ENCODE measurements at regions not wholly inside any gene's neighbourhood (a gene's known extent, or its start where the extent isn't known, plus 50 kb on each side); places are given as distances from the start of the nearest gene placed in this dataset.

DNA sequence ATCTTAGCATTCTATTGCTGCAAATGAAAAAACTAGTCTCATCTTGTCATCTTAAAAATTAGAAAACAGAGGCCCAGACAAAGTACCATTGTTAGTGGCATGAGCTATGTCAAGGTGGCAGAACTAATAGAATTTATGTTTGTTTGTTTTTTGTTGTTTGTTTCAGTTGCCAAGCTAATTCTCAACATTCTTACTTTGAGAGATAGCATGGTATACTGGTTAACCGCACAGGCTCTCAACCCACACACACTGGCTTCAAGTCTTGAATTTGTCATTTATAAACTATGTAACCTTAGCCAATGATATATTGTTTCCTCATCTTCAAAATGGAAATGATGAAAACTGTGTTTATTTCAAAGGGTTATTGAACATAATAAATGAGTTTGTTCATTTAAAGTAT lies 367.6 kb upstream of the PLSCR5 start:
- TF ChIP-seq, protein P1, sequence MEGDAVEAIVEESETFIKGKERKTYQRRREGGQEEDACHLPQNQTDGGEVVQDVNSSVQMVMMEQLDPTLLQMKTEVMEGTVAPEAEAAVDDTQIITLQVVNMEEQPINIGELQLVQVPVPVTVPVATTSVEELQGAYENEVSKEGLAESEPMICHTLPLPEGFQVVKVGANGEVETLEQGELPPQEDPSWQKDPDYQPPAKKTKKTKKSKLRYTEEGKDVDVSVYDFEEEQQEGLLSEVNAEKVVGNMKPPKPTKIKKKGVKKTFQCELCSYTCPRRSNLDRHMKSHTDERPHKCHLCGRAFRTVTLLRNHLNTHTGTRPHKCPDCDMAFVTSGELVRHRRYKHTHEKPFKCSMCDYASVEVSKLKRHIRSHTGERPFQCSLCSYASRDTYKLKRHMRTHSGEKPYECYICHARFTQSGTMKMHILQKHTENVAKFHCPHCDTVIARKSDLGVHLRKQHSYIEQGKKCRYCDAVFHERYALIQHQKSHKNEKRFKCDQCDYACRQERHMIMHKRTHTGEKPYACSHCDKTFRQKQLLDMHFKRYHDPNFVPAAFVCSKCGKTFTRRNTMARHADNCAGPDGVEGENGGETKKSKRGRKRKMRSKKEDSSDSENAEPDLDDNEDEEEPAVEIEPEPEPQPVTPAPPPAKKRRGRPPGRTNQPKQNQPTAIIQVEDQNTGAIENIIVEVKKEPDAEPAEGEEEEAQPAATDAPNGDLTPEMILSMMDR (conservative IDR thresholded peaks at IDR 0.05; ENCODE audit: low read length), result no peak
- no peak for TF ChIP-seq EZH2phosphoT487 (IDR thresholded peaks at IDR 0.05; ENCODE audit: borderline replicate concordance)
